Upper lobe of left lung (tissue), 6 donors: ENCODE measurements at regions not wholly inside any gene's neighbourhood (a gene's known extent, or its start where the extent isn't known, plus 50 kb on each side); places are given as distances from the start of the nearest gene placed in this dataset.

Experiments used
- ATAC-seq, 2 donors: fragments of 200-7000 bp; cut with Tn5 transposase; one replicate each; pipeline ENCODE4 v1.9.1; 2022; ENCODE audit warnings: mild to moderate bottlenecking in 2 of 2, moderate library complexity in 2 of 2; ENCODE audit not compliant: low FRiP score in 2 of 2
- DNase-seq, 2 donors: peaks; one replicate each; pipeline ENCODE4 v3.0.0-alpha.2; 2019 to 2020
- H3K27ac ChIP-seq, 4 donors: fragments of 200-600 bp; sonication (generic); one replicate each; pipeline ENCODE4 v1.5.1; 2016 to 2019
- H3K27me3 ChIP-seq, 4 donors: fragments of 200-600 bp; sonication (generic); one replicate each; pipeline ENCODE4 v1.5.1; 2017 to 2019
- H3K36me3 ChIP-seq, 4 donors: fragments of 200-600 bp; sonication (generic); one replicate each; pipeline ENCODE4 v1.5.1; 2016 to 2019
- H3K4me1 ChIP-seq, 4 donors: fragments of 200-600 bp; sonication (generic); one replicate each; pipeline ENCODE4 v1.5.1; 2018 to 2019
- H3K4me3 ChIP-seq, 4 donors: fragments of 200-600 bp; sonication (generic); one replicate each; pipeline ENCODE4 v1.5.1; 2017 to 2019; ENCODE audit warnings: mild to moderate bottlenecking in 2 of 4, moderate library complexity in 1 of 4
- H3K9me3 ChIP-seq, 4 donors: fragments of 200-600 bp; sonication (generic); one replicate each; pipeline ENCODE4 v1.5.1; 2018 to 2019
- EP300 ChIP-seq, 4 donors: sonication (generic); formaldehyde crosslinking; IDR thresholded peaks; one replicate each; pipeline ENCODE4 v1.5.1; 2017; ENCODE audit warnings: antibody characterized with exemption in 4 of 4, control low read depth in 2 of 4
- POLR2A ChIP-seq, 4 donors: fragments of 450-650 bp; IDR thresholded peaks; one replicate each; pipeline ENCODE4 v1.5.1; 2016 to 2017; ENCODE audit warnings: antibody characterized with exemption in 4 of 4, mild to moderate bottlenecking in 2 of 4
- POLR2AphosphoS5 ChIP-seq, 2 donors: sonication (generic); formaldehyde crosslinking; IDR thresholded peaks; one replicate each; pipeline ENCODE4 v1.5.1; 2017; ENCODE audit warnings: antibody characterized with exemption in 2 of 2
- WGBS, 2 donors: methylation state at CpG; one replicate each; pipeline ENCODE4 v1.1.5; 2017 to 2018; 5-methylcytosine and 5-hydroxymethylcytosine counted together
- TF ChIP-seq, protein P1 (sequence below), 6 experiments: fragments of 450-650 bp in 4 of 6; fragments of 200-600 bp in 2 of 6; sonication (generic) in 2 of 6; IDR thresholded peaks; one replicate each; pipeline ENCODE4 v1.5.1; 2016 to 2019; ENCODE audit warnings: antibody characterized with exemption in 6 of 6
- donor health status: DM: no; HTN: no; CAD: no; lungs with moderate emphysema.
- donor health status: DM: no; HTN: yes; CAD: no; lungs with severe emphysema.

GRCh38 chr16:86995456-86995855, 321.7 kb downstream of the C16orf95 start:
- no peaks in the 10 kb centered on the region for H3K27me3 ChIP-seq
- peak in 1 of 2 donors; percentile 41 for DNase-seq
- no peak overlapping the region for H3K4me3 ChIP-seq
- H3K9me3 ChIP-seq = no peaks in the 10 kb centered on the region
- H3K36me3 ChIP-seq = no peaks in the 10 kb centered on the region
- ATAC-seq = peak in 1 of 2 donors; percentile 27
- TF ChIP-seq EP300 (IDR thresholded peaks at IDR 0.05) (no peak), POLR2A (IDR thresholded peaks at IDR 0.05) (no peak), POLR2AphosphoS5 (IDR thresholded peaks at IDR 0.05) (no peak)
- TF ChIP-seq, protein P1, sequence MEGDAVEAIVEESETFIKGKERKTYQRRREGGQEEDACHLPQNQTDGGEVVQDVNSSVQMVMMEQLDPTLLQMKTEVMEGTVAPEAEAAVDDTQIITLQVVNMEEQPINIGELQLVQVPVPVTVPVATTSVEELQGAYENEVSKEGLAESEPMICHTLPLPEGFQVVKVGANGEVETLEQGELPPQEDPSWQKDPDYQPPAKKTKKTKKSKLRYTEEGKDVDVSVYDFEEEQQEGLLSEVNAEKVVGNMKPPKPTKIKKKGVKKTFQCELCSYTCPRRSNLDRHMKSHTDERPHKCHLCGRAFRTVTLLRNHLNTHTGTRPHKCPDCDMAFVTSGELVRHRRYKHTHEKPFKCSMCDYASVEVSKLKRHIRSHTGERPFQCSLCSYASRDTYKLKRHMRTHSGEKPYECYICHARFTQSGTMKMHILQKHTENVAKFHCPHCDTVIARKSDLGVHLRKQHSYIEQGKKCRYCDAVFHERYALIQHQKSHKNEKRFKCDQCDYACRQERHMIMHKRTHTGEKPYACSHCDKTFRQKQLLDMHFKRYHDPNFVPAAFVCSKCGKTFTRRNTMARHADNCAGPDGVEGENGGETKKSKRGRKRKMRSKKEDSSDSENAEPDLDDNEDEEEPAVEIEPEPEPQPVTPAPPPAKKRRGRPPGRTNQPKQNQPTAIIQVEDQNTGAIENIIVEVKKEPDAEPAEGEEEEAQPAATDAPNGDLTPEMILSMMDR (IDR thresholded peaks at IDR 0.05) = no peak
- H3K4me1 ChIP-seq = no peaks in the 10 kb centered on the region
- no peak overlapping the region for H3K27ac ChIP-seq
- 52 to 65% methylated on average over 8 to 15 of the region's 15 CpGs for WGBS, 2 donors

DNA sequence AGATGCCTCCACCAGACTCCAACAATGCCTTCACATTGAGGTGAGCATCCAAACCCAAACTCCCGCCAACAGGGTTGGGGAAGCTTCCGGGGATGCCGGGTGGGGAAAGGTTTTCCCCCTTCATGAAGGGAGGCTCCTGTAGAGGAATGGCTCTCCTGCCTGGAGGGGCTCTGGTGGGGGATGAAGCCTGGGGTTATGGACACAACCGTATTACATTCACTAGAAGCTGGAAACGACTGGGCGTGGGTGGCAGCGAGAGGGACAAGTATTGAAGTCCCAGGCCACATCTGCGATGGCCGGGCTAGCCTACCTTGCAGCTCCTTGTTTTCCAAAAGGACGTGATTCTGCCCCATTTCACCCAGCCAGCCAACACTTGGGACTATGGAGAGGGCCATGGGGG, 321.1 kb downstream of the C16orf95 start:
- DNase-seq (no peak), ATAC-seq (no peak)
- no peaks in the 10 kb centered on the region for H3K4me1 ChIP-seq
- H3K27ac ChIP-seq = no peak overlapping the region
- no peaks in the 10 kb centered on the region for H3K27me3 ChIP-seq
- WGBS, 2 donors = 91 to 97% methylated on average over 7 to 10 of the region's 10 CpGs
- H3K9me3 ChIP-seq = no peaks in the 10 kb centered on the region
- H3K4me3 ChIP-seq = no peak overlapping the region
- TF ChIP-seq, protein P1 (IDR thresholded peaks at IDR 0.05) = no peak
- TF ChIP-seq POLR2AphosphoS5 (IDR thresholded peaks at IDR 0.05) (no peak), POLR2A (IDR thresholded peaks at IDR 0.05) (no peak), EP300 (IDR thresholded peaks at IDR 0.05) (no peak)
- no peaks in the 10 kb centered on the region for H3K36me3 ChIP-seq

DNA sequence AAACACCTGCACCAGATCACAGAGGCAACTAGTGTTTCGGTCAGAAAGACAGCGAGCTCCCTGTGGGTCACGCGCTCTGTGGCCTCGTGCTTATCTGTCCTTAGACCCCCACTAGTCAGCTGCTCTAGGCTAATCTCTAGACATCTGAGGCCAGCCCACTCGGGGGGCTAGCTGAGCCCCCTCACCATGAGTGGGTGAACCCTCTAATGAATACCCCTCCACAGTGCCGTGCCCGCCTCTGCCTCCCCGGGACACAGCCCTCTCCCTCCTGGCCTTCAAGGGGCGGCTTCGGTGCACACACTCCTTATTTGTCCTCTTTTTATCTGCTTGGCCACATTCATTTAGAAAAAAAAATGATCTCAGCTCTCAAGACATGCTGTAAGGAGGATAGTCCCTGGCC, 320.1 kb downstream of the C16orf95 start:
- H3K36me3 ChIP-seq = no peaks in the 10 kb centered on the region
- H3K27ac ChIP-seq = no peak overlapping the region
- TF ChIP-seq EP300 (IDR thresholded peaks at IDR 0.05) = no peak
- TF ChIP-seq POLR2AphosphoS5 (IDR thresholded peaks at IDR 0.05) = no peak
- TF ChIP-seq POLR2A (IDR thresholded peaks at IDR 0.05) = no peak
- TF ChIP-seq, protein P1 (IDR thresholded peaks at IDR 0.05) = no peak
- no peaks in the 10 kb centered on the region for H3K4me1 ChIP-seq
- no peak for ATAC-seq
- 77 to 78% methylated on average over 11 of the region's 11 CpGs for WGBS, 2 donors
- H3K9me3 ChIP-seq = no peaks in the 10 kb centered on the region
- no peak overlapping the region for H3K4me3 ChIP-seq
- no peaks in the 10 kb centered on the region for H3K27me3 ChIP-seq
- peak in 1 of 2 donors; percentile 39 for DNase-seq

DNA sequence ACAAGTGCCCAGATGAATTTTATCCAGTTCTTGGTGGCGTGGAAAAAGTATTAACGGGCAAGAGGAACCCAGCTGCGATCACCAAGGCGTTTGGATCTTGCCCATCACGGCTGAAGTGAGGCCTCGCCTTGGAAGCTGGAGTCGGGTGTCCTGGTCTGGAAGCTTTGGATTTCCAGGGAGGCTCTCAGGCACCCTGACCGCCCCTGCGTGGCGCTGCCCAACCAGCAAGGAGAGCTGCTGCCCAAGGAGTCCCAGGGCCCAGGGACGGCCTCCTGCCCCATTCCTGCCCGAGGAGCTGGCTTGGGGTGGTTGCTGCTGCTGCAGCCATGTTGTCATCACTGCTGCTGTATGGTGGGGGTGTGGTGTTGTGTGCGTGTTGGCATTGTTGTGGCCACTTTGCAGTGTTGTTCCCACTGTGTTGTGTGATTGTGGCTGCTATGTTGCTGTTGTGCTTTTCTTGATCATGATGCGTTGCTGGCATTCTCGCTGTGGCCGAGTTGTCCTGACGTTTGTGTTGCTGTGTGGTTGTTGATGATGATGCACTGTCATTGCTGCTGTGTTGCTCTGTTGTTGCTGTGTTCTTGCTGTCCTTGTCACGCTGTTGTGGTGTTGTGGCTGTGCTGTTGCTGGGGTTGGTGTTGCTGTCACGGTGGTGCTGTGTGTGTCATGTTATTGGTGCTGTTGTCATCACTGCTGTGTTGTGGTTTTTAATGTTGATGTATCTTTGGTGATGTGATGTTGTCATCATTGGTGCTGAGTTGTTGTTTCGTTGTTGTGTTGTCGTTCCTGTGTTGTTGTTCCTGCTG, 318.8 kb downstream of the C16orf95 start:
- DNase-seq (peak in 1 of 2 donors; percentile 69), ATAC-seq (no peak)
- Histone ChIP-seq H3K4me3 (no peak overlapping the region), H3K9me3 (no peaks in the 10 kb centered on the region), H3K27me3 (no peaks in the 10 kb centered on the region), H3K27ac (no peak overlapping the region), H3K36me3 (no peaks in the 10 kb centered on the region), H3K4me1 (no peaks in the 10 kb centered on the region)
- WGBS, 2 donors = 80 to 88% methylated on average over 14 to 21 of the region's 21 CpGs
- TF ChIP-seq, protein P1 (IDR thresholded peaks at IDR 0.05) = no peak
- TF ChIP-seq EP300 (IDR thresholded peaks at IDR 0.05) (no peak), POLR2A (IDR thresholded peaks at IDR 0.05) (no peak), POLR2AphosphoS5 (IDR thresholded peaks at IDR 0.05) (no peak)

GRCh38 chr16:87000001-87000400, 317.2 kb downstream of the C16orf95 start:
- no peak for ATAC-seq
- 50 to 60% methylated on average over 2 of the region's 2 CpGs for WGBS, 2 donors
- no peaks in the 10 kb centered on the region for H3K4me1 ChIP-seq
- no peak overlapping the region for H3K4me3 ChIP-seq
- H3K27ac ChIP-seq = no peak overlapping the region
- H3K27me3 ChIP-seq = no peaks in the 10 kb centered on the region
- H3K9me3 ChIP-seq = no peaks in the 10 kb centered on the region
- DNase-seq = no peak
- no peak for TF ChIP-seq POLR2A (IDR thresholded peaks at IDR 0.05)
- TF ChIP-seq EP300 (IDR thresholded peaks at IDR 0.05) = no peak
- TF ChIP-seq POLR2AphosphoS5 (IDR thresholded peaks at IDR 0.05) = no peak
- TF ChIP-seq, protein P1 (IDR thresholded peaks at IDR 0.05) = no peak
- H3K36me3 ChIP-seq = no peaks in the 10 kb centered on the region
